Ovary (tissue), 7 donors: ENCODE measurements at regions not wholly inside any gene's neighbourhood (a gene's known extent, or its start where the extent isn't known, plus 50 kb on each side); places are given as distances from the start of the nearest gene placed in this dataset.

Experiments
- DNase-seq, 5 donors: peaks; one replicate each; pipeline ENCODE4 v3.0.0-alpha.2; 2019 to 2020
- H3K27ac ChIP-seq, 2 donors: fragments of 200-600 bp; one replicate each; pipeline versions ENCODE4 v1.5.1 to v1.8.0; 2019 to 2022
- H3K27me3 ChIP-seq: fragments of 200-600 bp; one replicate; pipeline ENCODE4 v1.8.0; 2022
- H3K36me3 ChIP-seq: fragments of 200-600 bp; sonication (generic); one replicate; pipeline ENCODE4 v1.5.1; 2019
- H3K4me1 ChIP-seq: one replicate; pipeline ENCODE4 v1.8.1; 2013; ENCODE audit warnings: mild to moderate bottlenecking, moderate library complexity; ENCODE audit not compliant: insufficient read depth
- H3K4me3 ChIP-seq: fragments of 200-600 bp; sonication (generic); one replicate; pipeline ENCODE4 v1.5.1; 2017
- H3K9me3 ChIP-seq, 2 donors: fragments of 200-600 bp in 1 of 2; sonication (generic) in 1 of 2; one replicate each; pipeline versions ENCODE4 v1.5.1 to v1.8.1; 2013 to 2019; ENCODE audit warnings: mild to moderate bottlenecking in 1 of 2, moderate library complexity in 1 of 2
- CTCF ChIP-seq, 3 donors: fragments of 450-650 bp in 2 of 3; fragments of 200-600 bp in 1 of 3; IDR thresholded peaks; one replicate each; pipeline versions ENCODE4 v1.5.1 to v1.8.0; 2016 to 2022; ENCODE audit warnings: antibody characterized with exemption in 3 of 3, mild to moderate bottlenecking in 1 of 3
- EP300 ChIP-seq: sonication (generic); formaldehyde crosslinking; IDR thresholded peaks from one replicate; pipeline ENCODE4 v1.6.1; 2017; ENCODE audit warnings: antibody characterized with exemption
- POLR2A ChIP-seq: fragments of 450-650 bp; IDR thresholded peaks from one replicate; pipeline ENCODE4 v1.6.1; 2017; ENCODE audit warnings: antibody characterized with exemption, mild to moderate bottlenecking, moderate library complexity
- WGBS, 3 donors: extraction: QIAGEN DNeasy Blood & Tissue Kit in 1 of 3; methylation state at CpG; one replicate each; pipeline versions ENCODE4 v1.1.5 to v1.1.7; 2013 to 2017; 5-methylcytosine and 5-hydroxymethylcytosine counted together
- intact Hi-C, 4 donors: fragments of 100-400 bp; cut with DNase I; formaldehyde crosslinking; loops; one replicate each; pipeline versions ENCODE4 v1.11.0 to v1.15.1; 2022 to 2023
- donor health status: DM: no; HTN: no; CAD: no; lungs with moderate emphysema.
- donor health status: DM: no; HTN: no; CAD: no.
- donor health status: Bipolar disorder and iron deficiency.
- donor health status: DM: no; HTN: no; CAD: no.
- donor health status: DM: yes; HTN: yes; CAD: no.

- TF ChIP-seq EP300 (no peak), CTCF (IDR thresholded peaks at IDR 0.05) (no peak), POLR2A (no peak)
- Histone ChIP-seq H3K27ac (no peak overlapping the region), H3K27me3 (no peaks in the 10 kb centered on the region), H3K4me1 (no peaks in the 10 kb centered on the region), H3K4me3 (no peak overlapping the region), H3K9me3 (no peaks in the 10 kb centered on the region), H3K36me3 (no peaks in the 10 kb centered on the region)
- WGBS, 3 donors: 78 to 85% (median 83%) methylated on average over 5 of the region's 5 CpGs
- no peak for DNase-seq
- intact Hi-C loops: no loop called here
Measured at GRCh38 chr6:9399916-9400315, 964.6 kb upstream of the SLC35B3 start.

- TF ChIP-seq POLR2A (no peak), EP300 (no peak), CTCF (IDR thresholded peaks at IDR 0.05) (no peak)
- Histone ChIP-seq H3K4me1 (no peaks in the 10 kb centered on the region), H3K27ac (no peak overlapping the region), H3K4me3 (no peak overlapping the region), H3K9me3 (no peaks in the 10 kb centered on the region), H3K36me3 (no peaks in the 10 kb centered on the region), H3K27me3 (no peaks in the 10 kb centered on the region)
- intact Hi-C loops: no loop called here
- no peak for DNase-seq
- 18 to 26% (median 22%) methylated on average over 42 of the region's 42 CpGs for WGBS, 3 donors
Measured at GRCh38 chr6:9398767-9399373, 963.5 kb upstream of the SLC35B3 start.

- intact Hi-C loops: no loop called here
- H3K9me3 ChIP-seq: no peaks in the 10 kb centered on the region
- H3K4me1 ChIP-seq: no peaks in the 10 kb centered on the region
- no peaks in the 10 kb centered on the region for H3K27me3 ChIP-seq
- H3K27ac ChIP-seq: no peak overlapping the region
- no peak for DNase-seq
- WGBS, 3 donors: 62 to 78% (median 69%) methylated on average over 15 of the region's 15 CpGs
- no peak overlapping the region for H3K4me3 ChIP-seq
- TF ChIP-seq POLR2A: no peak
- TF ChIP-seq CTCF (IDR thresholded peaks at IDR 0.05): no peak
- TF ChIP-seq EP300: no peak
- H3K36me3 ChIP-seq: no peaks in the 10 kb centered on the region
Measured at GRCh38 chr6:9398071-9398766, 962.9 kb upstream of the SLC35B3 start.

DNA sequence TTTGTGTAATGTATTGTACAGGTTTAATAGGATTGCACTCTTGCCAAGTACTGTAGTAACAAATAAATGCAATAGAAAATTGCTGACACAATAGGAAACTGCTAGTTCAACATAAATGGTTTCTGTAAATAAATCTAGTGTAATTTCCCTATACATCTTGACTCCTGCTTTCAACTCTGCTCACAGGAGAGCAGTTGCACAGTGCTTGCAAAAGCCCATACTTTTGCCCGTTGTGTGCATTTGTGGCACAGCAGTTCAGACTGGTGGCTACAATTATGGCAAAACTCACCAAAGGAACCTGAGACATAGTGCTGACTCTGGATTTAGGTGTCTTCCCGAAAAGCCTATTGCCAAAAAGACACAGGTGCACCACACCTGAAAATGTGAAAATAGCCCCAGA lies 953.3 kb upstream of the SLC35B3 start:
- no peaks in the 10 kb centered on the region for H3K4me1 ChIP-seq
- TF ChIP-seq POLR2A: no peak
- no peak for TF ChIP-seq CTCF (IDR thresholded peaks at IDR 0.05)
- TF ChIP-seq EP300: no peak
- WGBS, 3 donors: 79 to 94% (median 79%) methylated on average over 2 of the region's 2 CpGs
- H3K27me3 ChIP-seq: no peaks in the 10 kb centered on the region
- H3K36me3 ChIP-seq: no peaks in the 10 kb centered on the region
- intact Hi-C loops: no loop called here
- no peak overlapping the region for H3K4me3 ChIP-seq
- no peak overlapping the region for H3K27ac ChIP-seq
- H3K9me3 ChIP-seq: no peaks in the 10 kb centered on the region
- no peak for DNase-seq
